Brain microvascular endothelial cell (primary cell): ENCODE measurements at regions not wholly inside any gene's neighbourhood (a gene's known extent, or its start where the extent isn't known, plus 50 kb on each side); places are given as distances from the start of the nearest gene placed in this dataset.

ENCODE experiments used
- DNase-seq: peaks from one replicate; pipeline ENCODE4 v3.0.0-alpha.2; 2020
- H3K27ac ChIP-seq: fragments of 250-450 bp; sonication (Bioruptor Pico); 2 replicates; pipeline ENCODE4 v1.5.1; 2020; ENCODE audit warnings: mild to moderate bottlenecking, moderate library complexity
- H3K27me3 ChIP-seq: fragments of 250-450 bp; sonication (Bioruptor Pico); replicated peaks from 2 replicates; pipeline ENCODE4 v1.5.1; 2020; ENCODE audit warnings: mild to moderate bottlenecking
- H3K36me3 ChIP-seq: fragments of 250-450 bp; sonication (Bioruptor Pico); replicated peaks from 2 replicates; pipeline ENCODE4 v1.5.1; 2020; ENCODE audit warnings: mild to moderate bottlenecking
- H3K4me3 ChIP-seq: 2 replicates; pipeline ENCODE4 v1.5.1; 2011; ENCODE audit warnings: low read depth, mild to moderate bottlenecking, control low read depth, low read length, moderate library complexity
- in situ Hi-C: cut with HindIII; loops from 2 replicates; pipeline ENCODE4 v1.10.0; 2017; ENCODE audit warnings: low sequenced_read_pairs, low pct_ligation_motif_present
- TF ChIP-seq, protein P1 (sequence below): IDR thresholded peaks from 2 replicates; pipeline ENCODE4 v1.5.1; 2011; ENCODE audit warnings: low read depth, mild to moderate bottlenecking, moderate library complexity, low read length, control low read depth, inconsistent platforms; ENCODE audit errors: missing control alignments

DNA sequence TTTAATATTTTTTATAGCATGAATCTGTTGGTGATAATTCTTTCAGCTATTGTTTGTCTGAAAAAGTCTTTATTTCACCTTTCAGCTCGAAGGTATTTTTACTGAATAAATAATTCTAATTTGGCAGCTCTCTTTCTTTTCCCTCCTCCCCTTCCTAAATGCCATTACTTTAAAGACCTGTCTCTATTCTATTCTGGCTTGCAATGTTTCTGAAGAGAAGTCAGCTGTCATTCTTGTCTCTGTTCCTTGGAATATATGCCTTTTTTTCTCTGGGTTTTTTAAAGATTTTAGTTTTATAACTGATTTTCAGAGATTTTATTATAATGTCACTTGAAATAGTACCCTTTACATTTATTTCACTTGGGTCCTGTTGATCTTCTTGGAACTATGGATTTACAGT, 237.9 kb upstream of the DAAM1 start:
- DNase-seq = no peak
- in situ Hi-C loops = no loop called here
- TF ChIP-seq, protein P1, sequence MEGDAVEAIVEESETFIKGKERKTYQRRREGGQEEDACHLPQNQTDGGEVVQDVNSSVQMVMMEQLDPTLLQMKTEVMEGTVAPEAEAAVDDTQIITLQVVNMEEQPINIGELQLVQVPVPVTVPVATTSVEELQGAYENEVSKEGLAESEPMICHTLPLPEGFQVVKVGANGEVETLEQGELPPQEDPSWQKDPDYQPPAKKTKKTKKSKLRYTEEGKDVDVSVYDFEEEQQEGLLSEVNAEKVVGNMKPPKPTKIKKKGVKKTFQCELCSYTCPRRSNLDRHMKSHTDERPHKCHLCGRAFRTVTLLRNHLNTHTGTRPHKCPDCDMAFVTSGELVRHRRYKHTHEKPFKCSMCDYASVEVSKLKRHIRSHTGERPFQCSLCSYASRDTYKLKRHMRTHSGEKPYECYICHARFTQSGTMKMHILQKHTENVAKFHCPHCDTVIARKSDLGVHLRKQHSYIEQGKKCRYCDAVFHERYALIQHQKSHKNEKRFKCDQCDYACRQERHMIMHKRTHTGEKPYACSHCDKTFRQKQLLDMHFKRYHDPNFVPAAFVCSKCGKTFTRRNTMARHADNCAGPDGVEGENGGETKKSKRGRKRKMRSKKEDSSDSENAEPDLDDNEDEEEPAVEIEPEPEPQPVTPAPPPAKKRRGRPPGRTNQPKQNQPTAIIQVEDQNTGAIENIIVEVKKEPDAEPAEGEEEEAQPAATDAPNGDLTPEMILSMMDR = no peak
- Histone ChIP-seq H3K4me3 (no peak overlapping the region), H3K36me3 (no peaks in the 10 kb centered on the region), H3K27ac (no peak overlapping the region), H3K27me3 (no peaks in the 10 kb centered on the region)

DNA sequence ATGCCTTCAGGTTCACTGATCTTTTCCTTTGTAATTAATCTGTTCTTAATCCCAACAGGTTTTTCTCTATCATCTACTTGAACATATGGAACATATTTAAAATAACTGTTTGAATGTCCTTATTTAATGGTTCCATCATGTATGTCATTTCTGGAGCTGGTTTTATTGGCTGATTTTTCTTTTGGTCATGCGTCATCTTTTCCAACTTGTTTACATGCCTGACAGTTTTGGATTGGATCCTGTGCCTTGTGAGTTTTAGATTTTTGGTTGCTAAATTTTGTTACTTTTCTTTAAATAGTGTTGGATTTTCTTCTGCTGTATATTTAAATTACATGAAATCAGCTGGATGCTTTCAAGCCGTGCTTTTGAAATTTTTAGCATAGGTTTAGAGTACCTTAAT, 237.3 kb upstream of the DAAM1 start:
- H3K4me3 ChIP-seq = no peak overlapping the region
- DNase-seq = no peak
- no peaks in the 10 kb centered on the region for H3K27me3 ChIP-seq
- in situ Hi-C loops = no loop called here
- TF ChIP-seq, protein P1 = no peak
- H3K27ac ChIP-seq = no peak overlapping the region
- no peaks in the 10 kb centered on the region for H3K36me3 ChIP-seq

DNA sequence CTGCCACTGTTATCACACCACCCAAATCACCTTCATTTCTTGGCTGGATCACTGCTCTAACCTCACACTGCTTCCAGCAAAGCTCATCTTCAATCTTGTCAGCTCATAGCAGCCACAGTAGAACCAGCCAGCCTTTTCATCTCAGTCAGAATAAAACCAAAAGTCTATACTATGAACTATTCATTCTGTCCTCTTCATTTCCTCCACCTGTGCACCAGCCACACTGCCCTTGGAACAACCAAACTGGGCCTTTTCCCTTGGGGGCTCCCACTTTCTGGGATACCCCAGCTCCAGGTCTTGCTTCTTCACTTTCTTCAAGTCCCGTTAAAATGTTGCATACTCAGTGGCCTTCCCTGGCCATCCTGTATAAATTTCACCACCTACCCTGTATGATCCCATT, 234.4 kb upstream of the DAAM1 start:
- Histone ChIP-seq H3K4me3 (no peak overlapping the region), H3K27ac (no peak overlapping the region), H3K36me3 (no peaks in the 10 kb centered on the region), H3K27me3 (no peaks in the 10 kb centered on the region)
- DNase-seq = no peak
- TF ChIP-seq, protein P1 = no peak
- in situ Hi-C loops = no loop called here

DNA sequence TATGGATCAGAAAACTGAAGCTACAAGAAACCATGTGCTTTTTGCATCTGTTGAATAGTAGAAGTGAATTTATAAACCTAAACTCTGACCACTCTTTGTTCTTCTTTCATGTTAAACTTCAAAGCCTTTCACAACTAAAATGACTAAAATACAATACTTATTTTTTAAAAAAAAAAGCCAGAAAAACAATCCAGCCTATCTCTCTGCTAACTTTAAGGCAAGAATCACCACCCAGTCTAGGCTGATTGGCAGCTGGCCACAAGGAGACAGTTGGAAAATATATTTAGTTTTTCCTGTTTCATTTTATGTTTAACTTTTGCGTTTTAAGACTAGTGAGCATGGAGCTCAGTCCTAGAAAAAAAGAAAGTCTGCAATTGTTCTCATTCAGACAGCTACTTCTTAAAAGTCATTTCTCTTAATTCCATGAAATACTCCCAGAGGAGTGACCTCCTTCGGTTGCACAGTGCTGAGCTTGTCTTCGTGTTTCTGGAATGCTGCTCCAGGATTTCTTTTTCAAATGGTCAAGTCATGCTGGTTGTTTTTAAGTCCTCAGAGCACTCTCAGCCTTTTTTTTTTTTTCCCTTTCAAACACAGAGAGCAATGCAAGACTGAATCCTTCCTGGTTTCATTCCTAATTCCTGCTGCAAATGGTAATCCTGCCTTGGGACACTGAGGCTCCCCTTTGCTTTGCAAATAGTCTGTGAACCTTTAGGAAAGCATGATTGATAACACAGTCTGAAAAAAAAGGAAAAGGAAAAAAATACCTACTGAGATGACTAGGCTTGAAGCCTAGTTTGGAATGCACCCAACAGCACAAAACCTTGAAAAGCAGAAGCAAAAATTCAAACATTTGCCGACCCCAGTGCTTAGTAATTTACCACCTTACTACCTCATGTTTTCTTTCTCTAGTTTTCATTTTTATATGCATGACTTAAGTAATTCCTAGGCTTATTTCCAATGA, 233.3 kb upstream of the DAAM1 start:
- in situ Hi-C loops = no loop called here
- Histone ChIP-seq H3K4me3 (no peak overlapping the region), H3K36me3 (no peaks in the 10 kb centered on the region), H3K27me3 (no peaks in the 10 kb centered on the region), H3K27ac (no peak overlapping the region)
- peak; percentile 27 for DNase-seq
- TF ChIP-seq, protein P1 = no peak

DNA sequence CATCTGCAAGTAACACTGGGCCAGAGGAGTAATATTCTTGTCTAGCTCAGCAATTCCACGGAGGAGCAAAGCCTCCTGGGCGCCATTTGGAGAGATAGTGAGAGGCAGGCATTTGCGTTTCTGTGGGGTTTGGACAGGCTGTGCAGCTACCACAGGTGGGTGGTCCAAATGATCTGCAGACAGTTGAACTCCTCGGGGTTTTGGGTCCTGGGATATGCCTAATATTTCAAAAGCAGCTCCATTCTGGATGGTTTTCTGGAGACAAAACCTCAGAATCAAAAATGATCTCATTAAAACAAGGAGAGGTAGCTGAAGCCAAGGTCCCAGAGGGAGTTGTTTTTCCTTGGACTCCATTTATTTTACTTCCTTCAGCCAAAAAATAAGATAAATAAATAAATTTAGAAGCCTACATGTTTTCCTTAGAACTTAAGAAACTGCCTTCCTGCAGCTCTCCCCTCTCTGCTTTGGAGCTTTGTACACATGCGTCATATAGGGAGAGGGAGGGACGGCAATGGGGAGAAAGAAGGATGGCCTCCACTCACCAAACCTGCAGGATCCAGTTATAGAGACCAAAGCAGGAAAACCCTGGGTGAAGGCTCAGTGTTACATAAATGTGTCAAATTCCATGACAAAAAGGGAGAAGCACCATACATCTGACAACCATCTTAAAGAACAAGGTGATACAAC, 227.3 kb upstream of the DAAM1 start:
- no peak overlapping the region for H3K4me3 ChIP-seq
- in situ Hi-C loops = no loop called here
- no peaks in the 10 kb centered on the region for H3K36me3 ChIP-seq
- no peak overlapping the region for H3K27ac ChIP-seq
- no peak for DNase-seq
- TF ChIP-seq, protein P1 = no peak
- no peaks in the 10 kb centered on the region for H3K27me3 ChIP-seq
